Ishikawa (cell line): ENCODE measurements at regions not wholly inside any gene's neighbourhood (a gene's known extent, or its start where the extent isn't known, plus 50 kb on each side); places are given as distances from the start of the nearest gene placed in this dataset.

Source experiments
- CEBPB ChIP-seq: IDR thresholded peaks from 2 replicates; pipeline ENCODE4 v1.6.1; 2012
- CREB1 ChIP-seq: IDR thresholded peaks from 2 replicates; pipeline ENCODE4 v1.6.1; 2012; ENCODE audit warnings: low read depth
- EGR1 ChIP-seq: IDR thresholded peaks from 2 replicates; pipeline ENCODE4 v1.6.1; 2012
- EP300 ChIP-seq: IDR thresholded peaks from 2 replicates; pipeline ENCODE4 v1.6.1; 2012; ENCODE audit warnings: borderline replicate concordance
- FOXM1 ChIP-seq: IDR thresholded peaks from 2 replicates; pipeline ENCODE4 v1.6.1; 2012; ENCODE audit warnings: low read depth, borderline replicate concordance
- MAX ChIP-seq: IDR thresholded peaks from 2 replicates; pipeline ENCODE4 v1.6.1; 2012
- NFIC ChIP-seq: IDR thresholded peaks from 2 replicates; pipeline ENCODE4 v1.6.1; 2012
- RAD21 ChIP-seq: IDR thresholded peaks from 2 replicates; pipeline ENCODE4 v1.6.1; 2012; ENCODE audit warnings: low read depth
- REST ChIP-seq: IDR thresholded peaks from 2 replicates; pipeline ENCODE4 v1.6.1; 2012; ENCODE audit warnings: low read depth, mild to moderate bottlenecking
- TAF1 ChIP-seq: IDR thresholded peaks from 2 replicates; pipeline ENCODE4 v1.6.1; 2012; ENCODE audit warnings: low read depth, mild to moderate bottlenecking
- TCF12 ChIP-seq: IDR thresholded peaks from 2 replicates; pipeline ENCODE4 v1.6.1; 2012; ENCODE audit warnings: low read depth
- TEAD4 ChIP-seq: IDR thresholded peaks from 2 replicates; pipeline ENCODE4 v1.6.1; 2012
- USF1 ChIP-seq: IDR thresholded peaks from 2 replicates; pipeline ENCODE4 v1.6.1; 2012
- YY1 ChIP-seq: IDR thresholded peaks from 2 replicates; pipeline ENCODE4 v1.6.1; 2012; ENCODE audit warnings: low read depth
- ZBTB7A ChIP-seq: IDR thresholded peaks from 2 replicates; pipeline ENCODE4 v1.6.1; 2012; ENCODE audit warnings: low read depth

- TF ChIP-seq CEBPB (no peak), MAX (no peak), RAD21 (no peak)
Measured at GRCh38 chr1:218783131-218783530, 390.5 kb upstream of the LYPLAL1 start.

GRCh38 chr1:218783916-218784315 is 389.8 kb upstream of the LYPLAL1 start:
- TF ChIP-seq TCF12: no peak
- no peak for TF ChIP-seq EP300
- no peak for TF ChIP-seq REST
- TF ChIP-seq EGR1: no peak
- TF ChIP-seq MAX: no peak
- no peak for TF ChIP-seq ZBTB7A
- no peak for TF ChIP-seq TAF1
- no peak for TF ChIP-seq CREB1
- TF ChIP-seq YY1: no peak
- no peak for TF ChIP-seq FOXM1
- no peak for TF ChIP-seq RAD21
- TF ChIP-seq CEBPB: no peak
- TF ChIP-seq USF1: no peak
- no peak for TF ChIP-seq NFIC
- no peak for TF ChIP-seq TEAD4

- TF ChIP-seq CREB1: no peak
Measured at GRCh38 chr1:218785928-218786327, 387.8 kb upstream of the LYPLAL1 start.

GRCh38 chr1:218787826-218788225 is 385.9 kb upstream of the LYPLAL1 start:
- TF ChIP-seq USF1 (no peak), CREB1 (no peak), TEAD4 (no peak), REST (no peak), YY1 (no peak), RAD21 (no peak), FOXM1 (no peak), TAF1 (no peak), TCF12 (no peak)

GRCh38 chr1:218796773-218797172 is 376.9 kb upstream of the LYPLAL1 start:
- TF ChIP-seq TAF1 (no peak), USF1 (no peak), TEAD4 (no peak), MAX (no peak), TCF12 (no peak), NFIC (no peak)

- TF ChIP-seq FOXM1 (no peak), EP300 (no peak), USF1 (no peak), RAD21 (no peak), TEAD4 (no peak), REST (no peak), MAX (no peak), NFIC (no peak), TAF1 (no peak), CREB1 (no peak), YY1 (no peak), CEBPB (no peak), TCF12 (no peak), ZBTB7A (no peak), EGR1 (no peak)
Measured at GRCh38 chr1:218802799-218803198, 370.9 kb upstream of the LYPLAL1 start.
